ENCODE measurements at regions not wholly inside any gene's neighbourhood (a gene's known extent, or its start where the extent isn't known, plus 50 kb on each side); places are given as distances from the start of the nearest gene placed in this dataset.

DNA sequence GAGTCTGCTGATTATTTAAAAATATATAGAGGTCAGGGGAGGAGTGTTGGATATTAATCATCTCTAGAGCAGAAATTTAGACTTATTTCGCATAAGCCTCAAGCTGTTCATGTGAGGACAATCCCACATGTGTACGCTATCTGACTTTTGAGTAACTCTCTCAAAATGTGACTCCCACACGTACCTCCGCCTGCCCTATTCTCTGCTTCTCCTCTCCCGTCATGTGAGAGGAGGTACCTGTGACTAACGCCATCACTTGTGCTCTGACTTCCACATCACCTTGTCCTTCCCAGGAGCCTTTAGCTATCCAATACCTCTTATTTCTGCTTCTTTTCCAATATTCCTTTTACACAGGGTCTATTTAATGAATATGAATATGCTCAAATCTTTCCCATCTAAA lies 119.3 kb upstream of the CALCR start:
- Histone ChIP-seq H3K27me3 (ENCODE audit: control insufficient read depth, insufficient read depth, low read length) (no peaks in the 10 kb centered on the region), H3K9me3 (ENCODE audit: control insufficient read depth, insufficient read depth, low read depth, low read length) (no peaks in the 10 kb centered on the region), H3K4me1 (ENCODE audit: control insufficient read depth, insufficient read depth, low read length) (no peaks in the 10 kb centered on the region), H3K27ac (ENCODE audit: low read length) (no peak overlapping the region), H3K36me3 (ENCODE audit: control insufficient read depth, insufficient read depth, low read length) (no peaks in the 10 kb centered on the region), H3K4me3 (ENCODE audit: low read depth in 2 of 2, low read length in 2 of 2) (no peak overlapping the region)
- TF ChIP-seq, protein P1, sequence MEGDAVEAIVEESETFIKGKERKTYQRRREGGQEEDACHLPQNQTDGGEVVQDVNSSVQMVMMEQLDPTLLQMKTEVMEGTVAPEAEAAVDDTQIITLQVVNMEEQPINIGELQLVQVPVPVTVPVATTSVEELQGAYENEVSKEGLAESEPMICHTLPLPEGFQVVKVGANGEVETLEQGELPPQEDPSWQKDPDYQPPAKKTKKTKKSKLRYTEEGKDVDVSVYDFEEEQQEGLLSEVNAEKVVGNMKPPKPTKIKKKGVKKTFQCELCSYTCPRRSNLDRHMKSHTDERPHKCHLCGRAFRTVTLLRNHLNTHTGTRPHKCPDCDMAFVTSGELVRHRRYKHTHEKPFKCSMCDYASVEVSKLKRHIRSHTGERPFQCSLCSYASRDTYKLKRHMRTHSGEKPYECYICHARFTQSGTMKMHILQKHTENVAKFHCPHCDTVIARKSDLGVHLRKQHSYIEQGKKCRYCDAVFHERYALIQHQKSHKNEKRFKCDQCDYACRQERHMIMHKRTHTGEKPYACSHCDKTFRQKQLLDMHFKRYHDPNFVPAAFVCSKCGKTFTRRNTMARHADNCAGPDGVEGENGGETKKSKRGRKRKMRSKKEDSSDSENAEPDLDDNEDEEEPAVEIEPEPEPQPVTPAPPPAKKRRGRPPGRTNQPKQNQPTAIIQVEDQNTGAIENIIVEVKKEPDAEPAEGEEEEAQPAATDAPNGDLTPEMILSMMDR (IDR thresholded peaks at IDR 0.05), result no peak
- TF ChIP-seq TCF7L2 (IDR thresholded peaks at IDR 0.05; ENCODE audit: low read depth, low read length) (no peak), SIN3A (IDR thresholded peaks at IDR 0.05; ENCODE audit: borderline replicate concordance, insufficient read depth, low read depth, low read length) (no peak), POLR2AphosphoS5 (IDR thresholded peaks at IDR 0.05; ENCODE audit: low read depth, low read length) (no peak)
- TF ChIP-seq, protein P2, sequence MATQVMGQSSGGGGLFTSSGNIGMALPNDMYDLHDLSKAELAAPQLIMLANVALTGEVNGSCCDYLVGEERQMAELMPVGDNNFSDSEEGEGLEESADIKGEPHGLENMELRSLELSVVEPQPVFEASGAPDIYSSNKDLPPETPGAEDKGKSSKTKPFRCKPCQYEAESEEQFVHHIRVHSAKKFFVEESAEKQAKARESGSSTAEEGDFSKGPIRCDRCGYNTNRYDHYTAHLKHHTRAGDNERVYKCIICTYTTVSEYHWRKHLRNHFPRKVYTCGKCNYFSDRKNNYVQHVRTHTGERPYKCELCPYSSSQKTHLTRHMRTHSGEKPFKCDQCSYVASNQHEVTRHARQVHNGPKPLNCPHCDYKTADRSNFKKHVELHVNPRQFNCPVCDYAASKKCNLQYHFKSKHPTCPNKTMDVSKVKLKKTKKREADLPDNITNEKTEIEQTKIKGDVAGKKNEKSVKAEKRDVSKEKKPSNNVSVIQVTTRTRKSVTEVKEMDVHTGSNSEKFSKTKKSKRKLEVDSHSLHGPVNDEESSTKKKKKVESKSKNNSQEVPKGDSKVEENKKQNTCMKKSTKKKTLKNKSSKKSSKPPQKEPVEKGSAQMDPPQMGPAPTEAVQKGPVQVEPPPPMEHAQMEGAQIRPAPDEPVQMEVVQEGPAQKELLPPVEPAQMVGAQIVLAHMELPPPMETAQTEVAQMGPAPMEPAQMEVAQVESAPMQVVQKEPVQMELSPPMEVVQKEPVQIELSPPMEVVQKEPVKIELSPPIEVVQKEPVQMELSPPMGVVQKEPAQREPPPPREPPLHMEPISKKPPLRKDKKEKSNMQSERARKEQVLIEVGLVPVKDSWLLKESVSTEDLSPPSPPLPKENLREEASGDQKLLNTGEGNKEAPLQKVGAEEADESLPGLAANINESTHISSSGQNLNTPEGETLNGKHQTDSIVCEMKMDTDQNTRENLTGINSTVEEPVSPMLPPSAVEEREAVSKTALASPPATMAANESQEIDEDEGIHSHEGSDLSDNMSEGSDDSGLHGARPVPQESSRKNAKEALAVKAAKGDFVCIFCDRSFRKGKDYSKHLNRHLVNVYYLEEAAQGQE (IDR thresholded peaks at IDR 0.05; ENCODE audit: insufficient read depth in 1 of 2, low read depth in 2 of 2, low read length in 1 of 2), result no peak
- ChIA-PET POLR2A (no interaction called here), CTCF (no interaction called here)
- BruUV-seq (replicated peaks), result no TSS peak
- intact Hi-C loops (cut with micrococcal nuclease; ENCODE audit: unreplicated experiment), result no loop called here
- in situ Hi-C loops (cut with HindIII; ENCODE audit: low pct_unique_long_range_greater_than_20kb, low sequenced_read_pairs), result no loop called here
- no peak for DNase-seq (ENCODE audit: low read depth, low spot score)
- no peak for ATAC-seq

DNA sequence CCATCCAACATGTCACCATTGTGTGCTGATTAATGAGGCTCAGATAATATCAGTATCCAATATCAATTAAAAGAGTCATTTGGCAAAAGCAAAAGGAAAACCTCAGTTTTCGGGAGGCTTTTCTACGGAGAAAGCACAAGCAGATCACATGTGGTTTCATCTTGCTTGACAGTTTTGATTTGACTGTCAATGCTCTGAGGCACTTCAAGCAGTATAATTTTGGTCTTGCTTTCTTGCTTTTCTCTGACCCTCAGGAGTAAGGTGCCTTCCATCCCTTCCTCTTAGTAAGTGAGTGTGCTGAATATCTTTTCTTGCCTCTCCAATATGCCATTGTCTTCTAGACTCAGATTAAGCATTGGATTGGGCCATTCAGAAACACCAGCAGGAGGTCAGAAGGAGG lies 115.5 kb upstream of the CALCR start:
- ChIA-PET POLR2A (no interaction called here), CTCF (no interaction called here)
- in situ Hi-C loops (cut with HindIII; ENCODE audit: low pct_unique_long_range_greater_than_20kb, low sequenced_read_pairs), result no loop called here
- Histone ChIP-seq H3K27ac (ENCODE audit: low read length) (no peak overlapping the region), H3K27me3 (ENCODE audit: control insufficient read depth, insufficient read depth, low read length) (no peaks in the 10 kb centered on the region), H3K36me3 (ENCODE audit: control insufficient read depth, insufficient read depth, low read length) (no peaks in the 10 kb centered on the region), H3K4me3 (ENCODE audit: low read depth in 2 of 2, low read length in 2 of 2) (no peak overlapping the region), H3K4me1 (ENCODE audit: control insufficient read depth, insufficient read depth, low read length) (no peaks in the 10 kb centered on the region), H3K9me3 (ENCODE audit: control insufficient read depth, insufficient read depth, low read depth, low read length) (no peaks in the 10 kb centered on the region)
- intact Hi-C loops (cut with micrococcal nuclease; ENCODE audit: unreplicated experiment), result no loop called here
- ATAC-seq (no peak), DNase-seq (ENCODE audit: low read depth, low spot score) (no peak)
- TF ChIP-seq TCF7L2 (IDR thresholded peaks at IDR 0.05; ENCODE audit: low read depth, low read length), result no peak
- no peak for TF ChIP-seq SIN3A (IDR thresholded peaks at IDR 0.05; ENCODE audit: borderline replicate concordance, insufficient read depth, low read depth, low read length)
- TF ChIP-seq, protein P2 (IDR thresholded peaks at IDR 0.05; ENCODE audit: insufficient read depth in 1 of 2, low read depth in 2 of 2, low read length in 1 of 2), result no peak
- no peak for TF ChIP-seq POLR2AphosphoS5 (IDR thresholded peaks at IDR 0.05; ENCODE audit: low read depth, low read length)
- TF ChIP-seq, protein P1 (IDR thresholded peaks at IDR 0.05), result no peak
- no TSS peak for BruUV-seq (replicated peaks)
